ENCODE measurements at regions not wholly inside any gene's neighbourhood (a gene's known extent, or its start where the extent isn't known, plus 50 kb on each side); places are given as distances from the start of the nearest gene placed in this dataset.

DNA sequence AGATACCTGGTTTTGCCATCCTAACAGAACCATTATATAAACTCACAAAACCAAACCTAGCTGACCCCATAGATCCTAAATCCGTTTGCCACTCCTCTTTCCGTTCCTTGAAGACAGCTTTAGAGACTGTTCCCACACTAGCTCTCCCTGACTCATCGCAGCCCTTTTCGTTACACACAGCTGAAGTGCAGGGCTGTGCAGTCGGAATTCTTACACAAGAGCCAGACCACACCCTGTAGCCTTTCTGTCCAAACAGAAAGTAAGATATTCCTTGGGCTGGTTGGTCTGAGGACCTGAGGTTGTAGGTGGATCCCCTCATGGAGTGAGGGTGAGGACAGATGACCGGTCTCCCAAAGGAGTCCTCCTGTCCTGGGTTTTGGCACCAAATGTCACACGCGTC is 56.7 kb upstream of the NAA35 start:
- no peak for DNase-seq

GRCh38 chr9:85890962-85891361 is 50.0 kb upstream of the NAA35 start:
- no peak for DNase-seq
